ENCODE measurements at regions not wholly inside any gene's neighbourhood (a gene's known extent, or its start where the extent isn't known, plus 50 kb on each side); places are given as distances from the start of the nearest gene placed in this dataset.
A peak's percentile ranks its signal among the peaks of the same experiment; 100 is the strongest.

GRCh38 chr2:19711470-19712372 is 190.1 kb downstream of the TTC32 start:
- DNase-seq = peak; percentile 18 to 19

DNA sequence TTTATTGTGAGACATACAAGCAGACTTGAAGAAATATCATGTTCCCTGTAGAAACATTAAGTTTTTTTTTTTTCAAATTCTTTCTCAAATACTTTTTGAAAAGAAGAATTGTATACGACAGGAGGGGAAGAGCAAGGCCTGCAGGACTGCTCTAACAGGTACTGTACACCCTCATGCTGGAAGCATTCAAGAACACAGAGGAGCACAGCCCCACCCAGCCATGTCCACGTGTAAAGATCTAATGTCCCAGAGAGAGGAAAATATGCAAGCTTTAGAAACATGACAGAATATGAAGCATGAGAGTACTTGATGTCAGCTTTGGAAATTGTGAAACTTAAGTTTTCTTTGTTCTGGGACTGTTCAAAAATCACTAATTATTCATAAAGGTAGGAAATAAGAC is 191.6 kb downstream of the TTC32 start:
- no peak for DNase-seq

DNA sequence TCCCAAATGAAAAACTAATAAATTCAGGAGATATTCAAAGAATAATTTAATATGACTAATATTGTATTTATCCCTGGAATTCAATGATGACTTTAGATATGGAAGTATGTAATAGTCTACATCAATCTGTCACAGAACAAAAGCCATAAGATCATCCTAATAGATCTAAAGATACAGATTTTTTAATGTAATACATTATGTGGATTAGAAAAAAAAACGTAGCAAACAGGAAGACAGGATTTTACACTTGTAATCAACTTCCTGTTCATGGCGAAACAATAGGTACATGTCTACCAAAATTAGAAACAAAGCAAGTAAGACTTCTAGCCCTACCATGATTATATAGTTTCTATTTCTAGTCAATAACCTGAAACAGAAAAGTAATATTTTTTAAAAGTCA is 192.2 kb downstream of the TTC32 start:
- DNase-seq = no peak

DNA sequence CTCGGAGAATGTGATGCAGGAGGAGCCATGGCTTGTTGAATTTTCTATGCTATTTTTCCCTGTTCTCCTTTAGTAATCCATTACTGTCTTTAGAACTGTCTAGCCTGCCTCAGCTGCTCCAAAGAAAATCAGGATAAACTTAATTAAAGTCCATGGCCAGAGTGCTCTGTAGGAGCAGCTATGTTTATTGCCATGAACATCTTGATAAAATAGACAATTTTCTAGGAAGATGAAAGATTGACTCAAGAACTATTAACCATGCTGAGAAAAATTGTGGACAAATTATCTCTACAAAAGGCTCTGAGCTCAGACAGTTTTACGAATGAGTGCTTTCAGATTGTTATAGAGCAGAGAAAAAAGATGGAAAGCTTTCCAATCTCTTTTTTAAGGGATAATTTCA is 193.0 kb downstream of the TTC32 start:
- DNase-seq = no peak

DNA sequence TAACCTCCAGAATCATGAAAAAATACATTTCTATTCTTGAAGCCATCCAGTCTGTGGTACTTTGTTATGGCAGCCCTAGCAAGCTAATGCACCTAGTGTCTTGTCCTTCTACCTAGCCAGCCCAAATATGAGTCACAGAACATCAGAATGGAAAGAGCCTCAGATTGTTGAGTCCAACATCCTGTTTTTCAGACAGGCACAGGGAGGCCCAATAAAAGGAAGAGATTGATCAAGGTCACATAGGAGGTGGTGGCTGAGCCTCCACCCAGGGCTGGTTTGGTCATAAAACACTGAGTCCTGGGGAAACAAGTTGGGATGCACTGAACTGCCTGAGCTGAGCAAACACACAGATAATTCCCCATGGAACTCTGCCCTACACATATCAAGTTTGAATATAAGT is 195.5 kb downstream of the TTC32 start:
- no peak for DNase-seq

GRCh38 chr2:19702267-19702666 is 199.5 kb downstream of the TTC32 start:
- no peak for DNase-seq

DNA sequence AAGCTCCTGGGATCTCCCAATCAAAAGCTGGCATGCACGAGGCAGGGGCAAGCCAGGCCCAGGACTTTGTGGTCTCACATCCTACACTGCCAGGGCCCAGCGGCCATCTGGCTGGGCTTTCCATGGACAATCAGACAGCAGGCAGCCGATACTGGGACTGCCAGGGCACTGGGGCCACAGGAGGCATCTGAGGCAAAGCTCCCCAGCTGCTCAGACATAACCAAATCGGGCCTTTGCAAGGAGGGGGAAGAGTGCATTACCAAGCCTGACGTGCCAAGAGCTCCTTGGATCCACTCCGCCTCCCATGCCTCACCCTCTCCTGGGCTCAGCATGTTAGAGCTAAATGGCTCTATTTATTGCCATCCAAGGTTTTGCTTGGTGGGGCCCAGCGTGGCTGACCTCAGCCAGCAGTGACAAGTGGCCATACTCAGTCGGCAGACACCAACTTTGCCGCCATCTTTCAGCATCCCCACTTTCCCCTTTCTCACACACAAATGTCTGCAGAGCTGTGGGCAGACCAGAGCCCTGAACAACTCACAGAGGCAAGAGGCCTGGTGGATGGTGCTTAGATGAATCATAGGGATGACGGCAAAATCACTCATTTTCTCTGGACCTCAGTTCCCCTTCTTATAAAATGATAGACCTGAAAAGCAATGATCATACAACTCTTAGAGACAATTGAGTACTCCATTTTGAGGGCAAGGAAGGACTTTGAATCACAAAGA is 200.8 kb downstream of the TTC32 start:
- DNase-seq = no peak

DNA sequence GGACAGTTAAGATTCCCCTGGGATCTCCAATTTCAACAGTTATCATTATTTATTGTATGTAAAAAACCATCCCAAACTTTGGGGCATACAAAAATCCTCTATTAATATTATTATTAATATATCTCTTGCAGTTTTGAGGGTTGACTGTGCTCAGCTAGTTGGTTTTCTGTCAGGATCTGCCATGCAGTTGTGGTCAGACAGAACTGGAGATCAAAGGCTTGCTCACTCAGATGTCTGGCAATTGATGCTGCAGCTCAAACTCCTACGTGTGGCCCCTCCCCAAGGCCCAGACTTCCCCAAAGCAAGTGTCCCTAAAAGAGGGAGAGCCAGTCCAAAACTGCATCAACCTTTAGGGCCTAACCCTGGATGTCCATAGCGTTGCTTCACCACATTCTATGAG is 204.7 kb downstream of the TTC32 start:
- no peak for DNase-seq

GRCh38 chr2:19695706-19696105 is 206.1 kb downstream of the TTC32 start:
- no peak for DNase-seq

GRCh38 chr2:19691892-19692291 is 209.9 kb downstream of the TTC32 start:
- DNase-seq = no peak

- no peak for DNase-seq
These were observed 211.4 kb downstream of the TTC32 start for GRCh38 chr2:19690429-19690828.

DNA sequence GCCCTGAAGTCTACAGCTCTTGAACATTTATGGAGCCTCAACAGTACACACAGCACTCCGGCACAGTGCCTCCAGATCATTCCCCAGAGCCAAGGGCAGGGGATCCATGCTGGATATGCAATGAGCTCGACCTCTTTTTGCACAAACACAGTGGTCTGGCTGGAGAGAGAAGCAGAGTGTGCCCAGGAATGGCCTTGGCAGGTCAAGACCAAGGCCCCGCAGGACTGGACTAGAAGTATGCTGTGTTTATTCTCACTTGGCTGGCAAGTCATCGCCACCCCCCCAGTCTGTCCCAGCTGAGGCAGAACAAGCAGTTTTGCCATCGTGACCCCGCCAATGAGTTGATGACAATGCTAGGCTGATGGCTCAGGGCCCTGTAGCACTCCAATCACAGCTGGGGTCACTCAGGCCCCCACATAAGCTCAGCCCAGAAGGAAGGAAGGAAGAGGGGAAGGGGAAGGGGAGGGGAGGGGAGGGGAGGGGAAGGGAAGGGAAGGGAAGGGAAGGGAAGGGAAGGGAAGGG is 212.1 kb downstream of the TTC32 start:
- no peak for DNase-seq

GRCh38 chr2:19688059-19688458 is 213.7 kb downstream of the TTC32 start:
- DNase-seq = no peak

- DNase-seq = no peak
These were observed 214.6 kb downstream of the TTC32 start for GRCh38 chr2:19687017-19687659.

DNA sequence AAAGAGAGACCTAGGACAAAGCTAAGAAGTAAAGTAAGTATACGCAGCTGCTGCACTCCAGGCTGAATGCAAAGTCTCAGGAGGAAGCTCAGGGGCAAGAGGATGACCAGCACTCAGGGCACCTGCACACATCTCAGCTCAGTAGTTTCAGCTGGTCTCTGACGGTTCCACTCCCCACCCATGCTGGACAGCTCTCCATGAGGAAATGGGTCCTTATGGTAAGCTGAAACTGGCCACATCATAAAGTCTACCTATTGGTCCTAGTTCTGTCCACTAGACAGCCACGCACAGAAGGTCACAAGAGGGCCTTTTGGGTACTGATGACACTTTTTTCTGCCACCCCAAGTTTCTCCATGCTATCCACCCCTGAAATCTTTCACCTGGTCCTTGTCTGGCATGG is 215.3 kb downstream of the TTC32 start:
- no peak for DNase-seq

DNA sequence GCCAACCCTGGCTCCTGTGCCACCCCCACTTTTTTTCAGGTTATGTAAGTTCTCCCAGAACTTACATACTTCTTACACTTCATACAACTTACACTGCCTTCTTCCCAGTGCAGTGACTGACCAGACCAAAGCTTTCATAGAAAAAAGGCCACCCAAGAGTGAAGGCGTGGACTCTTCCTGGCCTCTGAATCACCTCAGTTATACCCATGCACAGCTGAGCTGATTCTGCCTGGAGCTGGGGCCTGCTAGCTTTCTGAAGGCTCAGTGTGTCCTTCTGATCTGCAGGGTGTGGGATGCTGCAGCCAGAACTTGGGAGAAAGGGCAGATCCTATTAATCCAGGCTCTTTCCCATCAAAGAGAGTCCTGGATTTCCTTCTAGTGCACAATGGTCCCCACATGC is 216.1 kb downstream of the TTC32 start:
- DNase-seq = no peak

- DNase-seq = no peak
These were observed 217.3 kb downstream of the TTC32 start for GRCh38 chr2:19684516-19684915.

- DNase-seq = no peak
These were observed 218.2 kb downstream of the TTC32 start for GRCh38 chr2:19683556-19683955.

DNA sequence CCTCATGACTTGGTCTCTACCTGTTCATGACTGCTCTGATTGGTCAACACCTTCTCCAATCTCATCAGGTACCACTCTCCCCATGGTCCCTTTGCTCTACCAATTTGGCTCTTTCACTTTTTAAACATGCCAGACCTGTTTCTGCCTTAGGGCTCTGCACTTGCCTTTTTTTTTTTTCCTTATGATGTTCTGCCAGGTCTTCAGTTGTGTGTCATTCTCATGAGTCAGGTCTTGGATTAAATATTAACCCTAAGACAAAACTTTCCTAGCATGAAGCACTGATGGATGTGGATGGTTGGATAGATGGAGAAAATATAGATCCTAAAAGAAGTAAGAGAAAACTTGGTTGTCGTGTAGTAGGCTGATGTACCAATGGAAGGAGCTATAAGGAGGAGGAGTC is 219.3 kb downstream of the TTC32 start:
- no peak for DNase-seq

DNA sequence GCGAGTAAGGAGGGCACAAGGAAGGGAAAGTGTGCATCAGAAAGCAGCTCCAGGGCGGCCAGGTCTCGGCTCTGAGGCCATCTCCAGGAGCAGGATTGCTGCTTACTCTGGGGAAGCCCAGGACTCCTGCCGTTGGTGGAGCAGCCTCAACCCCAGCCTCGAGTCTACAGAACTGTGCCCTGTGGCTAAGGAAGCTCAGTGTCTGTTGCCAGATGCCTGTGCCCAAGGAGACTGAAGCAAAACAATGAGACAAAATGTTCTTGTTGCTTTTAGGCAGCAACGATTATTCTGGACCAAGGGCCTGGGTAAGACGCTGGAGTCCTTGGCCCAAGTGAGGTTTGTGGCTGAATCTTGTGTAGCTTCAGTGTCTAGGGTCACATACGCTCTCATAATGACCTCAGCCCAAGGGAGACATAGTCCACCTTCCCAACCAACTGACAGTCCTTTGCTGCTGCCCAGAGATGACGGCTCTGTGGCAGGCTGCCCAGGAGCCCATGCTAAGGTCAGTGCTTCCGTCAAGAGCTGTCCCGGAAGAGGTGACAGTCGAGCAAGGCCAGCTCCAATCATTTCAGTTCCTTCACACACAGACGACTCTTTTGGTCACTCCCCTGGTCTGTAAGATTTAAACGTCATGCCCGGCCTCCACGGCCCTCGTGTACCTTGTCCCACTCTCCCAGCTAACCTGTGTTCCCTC is 223.8 kb downstream of the TTC32 start:
- DNase-seq = no peak

DNA sequence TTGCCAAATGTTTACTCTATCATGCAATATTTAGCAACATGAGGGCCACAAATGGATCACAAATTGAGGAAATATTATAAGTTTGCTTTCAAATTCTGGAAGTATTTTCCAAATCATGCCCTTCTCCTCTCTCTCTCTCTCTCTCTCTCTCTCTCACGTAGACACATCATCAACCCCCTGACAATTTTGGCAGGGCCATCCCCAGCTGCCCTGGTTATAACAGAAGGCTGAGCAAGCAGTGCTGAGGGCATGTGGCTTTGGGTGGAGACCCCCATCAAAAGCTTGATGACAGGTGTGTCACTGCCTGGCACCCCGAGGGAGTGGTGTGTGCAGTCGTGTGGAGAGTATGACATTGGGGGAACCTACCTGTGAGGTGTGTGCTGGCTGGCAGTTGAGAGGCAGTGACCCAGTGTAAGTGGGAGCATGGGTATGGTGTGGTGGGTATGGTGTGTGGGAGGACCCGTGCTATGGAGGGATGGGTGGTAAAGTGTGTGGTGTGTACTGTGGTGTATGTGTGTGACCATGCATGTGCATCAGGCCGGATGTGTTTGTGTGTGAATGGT is 224.5 kb downstream of the TTC32 start:
- no peak for DNase-seq

DNA sequence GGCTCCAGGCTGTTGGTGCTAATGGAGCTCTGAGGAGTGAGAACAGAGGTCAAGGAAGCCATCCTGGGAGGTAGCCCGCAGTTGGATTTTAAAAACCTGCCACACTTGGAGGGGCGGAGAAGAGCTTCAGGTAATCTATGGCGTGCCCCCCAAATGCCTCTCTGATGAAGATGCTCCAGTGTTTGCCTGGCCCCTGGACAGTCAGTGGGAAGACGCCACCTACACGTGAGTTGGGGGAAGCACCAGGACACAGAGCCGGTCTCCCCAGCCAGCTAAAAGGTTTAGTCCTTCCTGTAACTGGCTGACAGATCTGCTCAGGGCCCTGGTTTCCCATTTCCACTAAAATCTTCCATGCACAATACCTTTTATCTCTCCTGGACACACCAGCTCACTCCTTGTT is 225.0 kb downstream of the TTC32 start:
- DNase-seq = no peak
